HCT116 (cell line): ENCODE measurements at regions not wholly inside any gene's neighbourhood (a gene's known extent, or its start where the extent isn't known, plus 50 kb on each side); places are given as distances from the start of the nearest gene placed in this dataset.

Source experiments
- ATAC-seq: fragments of 200-7000 bp; cut with Tn5 transposase; 2 replicates; pipeline ENCODE4 v1.9.1; 2020; ENCODE audit warnings: mild to moderate bottlenecking, moderate library complexity
- BruUV-seq: library from RNA; stranded (reverse); fragments of 400-500 nt; replicated peaks from 2 replicates; lab custom pipeline; 2021; lab: Mats Ljungman, UMichigan
- CTCF ChIA-PET: fragments of 300-600 bp; sonication (Branson Sonifier 250); formaldehyde crosslinking; loops from one replicate; lab custom pipeline; 2021; ENCODE audit warnings: antibody characterized with exemption; lab: Charles Lee
- POLR2A ChIA-PET: fragments of 300-600, 350-600 bp; sonication (Branson Sonifier 250); formaldehyde crosslinking; loops from one replicate; lab custom pipeline; 2021; ENCODE audit warnings: antibody characterized with exemption; lab: Charles Lee
- RAD21 ChIA-PET, 2 experiments: fragments of 300-600 bp; sonication (Branson Sonifier 250); formaldehyde crosslinking; loops; one replicate each; lab custom pipeline; 2023; ENCODE audit warnings: low total read pairs in 2 of 2; ENCODE audit not compliant: uncharacterized antibody in 2 of 2, unreplicated experiment in 2 of 2, low non-redundant PET in 1 of 2; lab: Charles Lee
- DNase-seq: peaks from one replicate; pipeline ENCODE4 v3.0.0-alpha.2; 2010; ENCODE audit warnings: low read depth, low spot score
- H2AFZ ChIP-seq: fragments of 200-600 bp; shearing (Covaris generic), sonication (generic); 2 replicates; pipeline ENCODE4 v1.6.1; 2017; ENCODE audit warnings: low read depth, mixed run types, mixed read lengths, antibody characterized with exemption, low read length; ENCODE audit not compliant: poor library complexity, severe bottlenecking
- H3K27ac ChIP-seq: 2 replicates; pipeline ENCODE4 v1.5.1; 2012; ENCODE audit warnings: low read depth, low read length
- H3K27me3 ChIP-seq: fragments of 200-600 bp; sonication (generic); 2 replicates; pipeline ENCODE4 v1.6.1; 2016; ENCODE audit warnings: mixed run types, low read length, mixed read lengths; ENCODE audit not compliant: insufficient read depth
- H3K36me3 ChIP-seq, 2 experiments: fragments of 200-500 bp in 1 of 2; fragments of 200-600 bp in 1 of 2; sonication (Bioruptor generic) in 1 of 2; sonication (generic) in 1 of 2; 2 replicates each; pipeline versions ENCODE4 v1.5.1 to v1.6.1; 2014 to 2016; ENCODE audit warnings: low read length in 2 of 2, inconsistent platforms in 1 of 2, mixed read lengths in 1 of 2, mixed run types in 1 of 2; ENCODE audit not compliant: insufficient read depth in 2 of 2, control insufficient read depth in 1 of 2
- H3K4me1 ChIP-seq, 2 experiments: fragments of 200-600 bp in 1 of 2; sonication (generic) in 1 of 2; 2 replicates each; pipeline versions ENCODE4 v1.5.1 to v1.6.1; 2012 to 2017; ENCODE audit warnings: low read length in 2 of 2, inconsistent platforms in 1 of 2, mild to moderate bottlenecking in 1 of 2, mixed read lengths in 1 of 2, mixed run types in 1 of 2, moderate library complexity in 1 of 2; ENCODE audit not compliant: insufficient read depth in 2 of 2, control insufficient read depth in 1 of 2
- H3K4me2 ChIP-seq: fragments of 200-600 bp; sonication (generic); 2 replicates; pipeline ENCODE4 v1.6.1; 2017; ENCODE audit warnings: mixed run types, low read length, mixed read lengths
- H3K4me3 ChIP-seq, 2 experiments: fragments of 200-600 bp in 1 of 2; sonication (generic) in 1 of 2; replicated peaks in 1 of 2; 2 replicates each; pipeline ENCODE4 v1.5.1; 2011 to 2016; ENCODE audit warnings: low read length in 2 of 2, control low read depth in 1 of 2, low read depth in 1 of 2, mild to moderate bottlenecking in 1 of 2, mixed read lengths in 1 of 2, mixed run types in 1 of 2
- H3K79me2 ChIP-seq: fragments of 200-600 bp; sonication (generic); 2 replicates; pipeline ENCODE4 v1.6.1; 2017; ENCODE audit warnings: mild to moderate bottlenecking, mixed run types, low read length, moderate library complexity, mixed read lengths; ENCODE audit not compliant: insufficient read depth
- H3K9ac ChIP-seq: fragments of 200-600 bp; sonication (generic); 2 replicates; pipeline ENCODE4 v1.6.1; 2016; ENCODE audit warnings: low read length, mixed read lengths
- H3K9me2 ChIP-seq: fragments of 200-600 bp; sonication (generic), shearing (Covaris generic); 2 replicates; pipeline ENCODE4 v1.6.1; 2017; ENCODE audit warnings: mixed run types, mild to moderate bottlenecking, moderate library complexity; ENCODE audit not compliant: insufficient read depth
- H3K9me3 ChIP-seq, 2 experiments: fragments of 200-500 bp in 1 of 2; fragments of 200-600 bp in 1 of 2; sonication (Bioruptor generic) in 1 of 2; sonication (generic) in 1 of 2; 2 replicates each; pipeline ENCODE4 v1.6.1; 2014 to 2017; ENCODE audit warnings: low read length in 2 of 2, mixed read lengths in 2 of 2, inconsistent platforms in 1 of 2, low read depth in 1 of 2, mild to moderate bottlenecking in 1 of 2, mixed run types in 1 of 2, moderate library complexity in 1 of 2; ENCODE audit not compliant: control insufficient read depth in 1 of 2, insufficient read depth in 1 of 2
- H4K20me1 ChIP-seq: fragments of 200-600 bp; sonication (generic), shearing (Covaris generic); 2 replicates; pipeline ENCODE4 v1.6.1; 2017; ENCODE audit warnings: mixed run types, mild to moderate bottlenecking, moderate library complexity; ENCODE audit not compliant: insufficient read depth
- CBX3 ChIP-seq: IDR thresholded peaks from 2 replicates; pipeline ENCODE4 v1.6.1; 2012; ENCODE audit warnings: low read depth
- CEBPB ChIP-seq: IDR thresholded peaks from 2 replicates; pipeline ENCODE4 v1.6.1; 2012; ENCODE audit warnings: low read depth
- EGR1 ChIP-seq: IDR thresholded peaks from 2 replicates; pipeline ENCODE4 v1.6.1; 2012; ENCODE audit warnings: low read depth
- EZH2 ChIP-seq: fragments of 200-600 bp; sonication (generic); IDR thresholded peaks from 2 replicates; pipeline ENCODE4 v1.6.1; 2017; ENCODE audit warnings: antibody characterized with exemption, mixed run types
- FOSL1 ChIP-seq: IDR thresholded peaks from 2 replicates; pipeline ENCODE4 v1.6.1; 2012; ENCODE audit warnings: low read depth
- RAD21 ChIP-seq: IDR thresholded peaks from 2 replicates; pipeline ENCODE4 v1.6.1; 2012; ENCODE audit warnings: low read depth, mild to moderate bottlenecking
- SIN3A ChIP-seq: IDR thresholded peaks from 2 replicates; pipeline ENCODE4 v1.6.1; 2012; ENCODE audit warnings: low read depth
- TCF7L2 ChIP-seq: IDR thresholded peaks from 2 replicates; pipeline ENCODE4 v1.7.0; 2011; ENCODE audit warnings: borderline replicate concordance, inconsistent platforms; ENCODE audit not compliant: insufficient read depth, insufficient read length; ENCODE audit errors: extremely low read depth
- YY1 ChIP-seq: IDR thresholded peaks from 2 replicates; pipeline ENCODE4 v1.6.1; 2011; ENCODE audit warnings: low read length, low read depth, moderate library complexity, mild to moderate bottlenecking; ENCODE audit not compliant: insufficient replicate concordance; ENCODE audit errors: extremely low read depth
- ZFX ChIP-seq: fragments of 450-650 bp; IDR thresholded peaks from 2 replicates; pipeline ENCODE4 v1.6.1; 2017
- intact Hi-C: fragments of 100-400 bp; cut with micrococcal nuclease; formaldehyde crosslinking; loops from 2 replicates; pipeline ENCODE4 v1.10.0; 2022
- TF ChIP-seq, protein P1 (sequence below): IDR thresholded peaks from 2 replicates; pipeline ENCODE4 v1.6.1; 2012
- TF ChIP-seq, protein P2 (sequence below): IDR thresholded peaks from 2 replicates; pipeline ENCODE4 v1.6.1; 2012
- TF ChIP-seq, protein P3 (sequence below), 3 experiments: fragments of 200-600 bp in 1 of 3; sonication (generic) in 1 of 3; IDR thresholded peaks in 2 of 3; conservative IDR thresholded peaks in 1 of 3; 2 replicates each; pipeline ENCODE4 v1.5.1; 2012 to 2017; ENCODE audit warnings: low read depth in 2 of 3, low read length in 2 of 3, antibody characterized with exemption in 1 of 3, borderline replicate concordance in 1 of 3, control low read depth in 1 of 3, mild to moderate bottlenecking in 1 of 3, mixed read lengths in 1 of 3, mixed run types in 1 of 3, moderate library complexity in 1 of 3; ENCODE audit not compliant: insufficient read depth in 1 of 3

DNA sequence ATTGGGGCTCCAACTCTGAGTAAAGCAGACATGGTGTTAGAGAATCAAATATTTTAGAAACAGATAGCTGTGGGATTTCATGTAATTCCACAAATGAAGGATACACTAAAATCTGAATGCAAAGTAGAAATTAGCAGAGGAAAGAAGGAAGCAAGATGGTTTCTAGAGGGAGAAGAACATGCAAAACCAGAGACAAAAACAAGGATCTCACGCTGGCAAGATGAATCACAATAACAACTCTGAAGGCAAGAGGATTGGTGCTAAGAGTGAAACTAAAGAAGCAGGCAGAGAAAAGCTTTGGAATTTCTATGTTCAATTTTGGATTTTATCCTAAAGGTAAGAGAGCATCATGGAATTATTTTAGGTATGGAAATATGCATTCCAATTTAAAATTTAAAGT is 857.2 kb upstream of the COX7C start:
- no peaks in the 10 kb centered on the region for H3K27me3 ChIP-seq
- no peaks in the 10 kb centered on the region for H3K4me1 ChIP-seq
- ATAC-seq: no peak
- RAD21 ChIA-PET: no interaction called here
- no peak for DNase-seq
- CTCF ChIA-PET: no interaction called here
- POLR2A ChIA-PET: no interaction called here
- no peak overlapping the region for H3K9ac ChIP-seq
- H3K4me3 ChIP-seq: no peak overlapping the region
- no peak overlapping the region for H2AFZ ChIP-seq
- no peaks in the 10 kb centered on the region for H4K20me1 ChIP-seq
- no TSS peak for BruUV-seq
- peaks cover 3% of the 10 kb centered on the region; the same call in 1 of the 2 replicates for H3K9me2 ChIP-seq
- no peak overlapping the region for H3K27ac ChIP-seq
- no peaks in the 10 kb centered on the region for H3K9me3 ChIP-seq
- intact Hi-C loops: no loop called here
- H3K4me2 ChIP-seq: no peak overlapping the region
- no peak for TF ChIP-seq EZH2
- no peak for TF ChIP-seq TCF7L2
- TF ChIP-seq, protein P1, sequence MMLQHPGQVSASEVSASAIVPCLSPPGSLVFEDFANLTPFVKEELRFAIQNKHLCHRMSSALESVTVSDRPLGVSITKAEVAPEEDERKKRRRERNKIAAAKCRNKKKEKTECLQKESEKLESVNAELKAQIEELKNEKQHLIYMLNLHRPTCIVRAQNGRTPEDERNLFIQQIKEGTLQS: no peak
- TF ChIP-seq ZFX: no peak
- TF ChIP-seq CEBPB: no peak
- TF ChIP-seq CBX3: no peak
- TF ChIP-seq, all 23 proteins: peak for 0
- Histone ChIP-seq H3K79me2 (no peaks in the 10 kb centered on the region), H3K36me3 (no peaks in the 10 kb centered on the region)

DNA sequence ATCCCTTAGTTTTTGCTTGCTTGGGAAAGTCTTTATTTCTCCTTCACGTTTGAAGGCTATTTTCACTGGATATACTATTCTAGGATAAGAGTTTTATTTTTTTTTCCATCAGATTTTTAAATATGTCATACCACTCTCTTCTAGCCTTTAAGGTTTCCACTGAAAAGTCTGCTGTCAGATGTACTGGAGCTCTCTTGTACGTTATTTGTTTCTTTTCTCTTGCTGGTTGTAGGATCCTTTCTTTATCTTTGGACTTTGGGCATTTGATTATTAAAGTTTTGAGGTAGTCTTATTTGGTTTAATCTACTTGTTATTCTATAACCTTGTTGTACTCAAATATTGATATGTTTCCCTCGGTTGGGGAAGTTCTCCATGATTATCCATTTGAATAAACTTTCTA is 848.4 kb upstream of the COX7C start:
- no peak for DNase-seq
- intact Hi-C loops: no loop called here
- H3K36me3 ChIP-seq: no peaks in the 10 kb centered on the region; a peak in 1 of 4 replicates
- 0 out of 4 replicates have a peak, but pooled peaks cover 0 to 3% of the 10 kb centered on the region in 2 experiments for H3K9me3 ChIP-seq
- CTCF ChIA-PET: no interaction called here
- RAD21 ChIA-PET: no interaction called here
- H3K27ac ChIP-seq: no peak overlapping the region
- no peak overlapping the region for H3K4me2 ChIP-seq
- ATAC-seq: no peak
- no peak overlapping the region for H3K9ac ChIP-seq
- H4K20me1 ChIP-seq: no peaks in the 10 kb centered on the region
- no peak for TF ChIP-seq RAD21
- TF ChIP-seq, protein P2, sequence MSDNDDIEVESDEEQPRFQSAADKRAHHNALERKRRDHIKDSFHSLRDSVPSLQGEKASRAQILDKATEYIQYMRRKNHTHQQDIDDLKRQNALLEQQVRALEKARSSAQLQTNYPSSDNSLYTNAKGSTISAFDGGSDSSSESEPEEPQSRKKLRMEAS: no peak
- no peak for TF ChIP-seq FOSL1
- no peak for TF ChIP-seq EGR1
- TF ChIP-seq CEBPB: no peak
- TF ChIP-seq SIN3A: no peak
- TF ChIP-seq YY1: no peak
- TF ChIP-seq CBX3: no peak
- TF ChIP-seq TCF7L2: no peak
- TF ChIP-seq, protein P3, sequence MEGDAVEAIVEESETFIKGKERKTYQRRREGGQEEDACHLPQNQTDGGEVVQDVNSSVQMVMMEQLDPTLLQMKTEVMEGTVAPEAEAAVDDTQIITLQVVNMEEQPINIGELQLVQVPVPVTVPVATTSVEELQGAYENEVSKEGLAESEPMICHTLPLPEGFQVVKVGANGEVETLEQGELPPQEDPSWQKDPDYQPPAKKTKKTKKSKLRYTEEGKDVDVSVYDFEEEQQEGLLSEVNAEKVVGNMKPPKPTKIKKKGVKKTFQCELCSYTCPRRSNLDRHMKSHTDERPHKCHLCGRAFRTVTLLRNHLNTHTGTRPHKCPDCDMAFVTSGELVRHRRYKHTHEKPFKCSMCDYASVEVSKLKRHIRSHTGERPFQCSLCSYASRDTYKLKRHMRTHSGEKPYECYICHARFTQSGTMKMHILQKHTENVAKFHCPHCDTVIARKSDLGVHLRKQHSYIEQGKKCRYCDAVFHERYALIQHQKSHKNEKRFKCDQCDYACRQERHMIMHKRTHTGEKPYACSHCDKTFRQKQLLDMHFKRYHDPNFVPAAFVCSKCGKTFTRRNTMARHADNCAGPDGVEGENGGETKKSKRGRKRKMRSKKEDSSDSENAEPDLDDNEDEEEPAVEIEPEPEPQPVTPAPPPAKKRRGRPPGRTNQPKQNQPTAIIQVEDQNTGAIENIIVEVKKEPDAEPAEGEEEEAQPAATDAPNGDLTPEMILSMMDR (IDR thresholded peaks at IDR 0.05 in 2 of 3, conservative IDR thresholded peaks at IDR 0.05 in 1 of 3; ENCODE audit: borderline replicate concordance in 1 of 3, insufficient read depth in 1 of 3, low read depth in 2 of 3, low read length in 2 of 3): no peak
- no peaks in the 10 kb centered on the region for H3K9me2 ChIP-seq
- POLR2A ChIA-PET: no interaction called here
- no peaks in the 10 kb centered on the region for H3K79me2 ChIP-seq
- H3K4me1 ChIP-seq: no peaks in the 10 kb centered on the region
- H3K27me3 ChIP-seq: no peaks in the 10 kb centered on the region
- H3K4me3 ChIP-seq: no peak overlapping the region
- BruUV-seq: no TSS peak
- no peak overlapping the region for H2AFZ ChIP-seq
